IMR-90 (cell line): ENCODE measurements at regions not wholly inside any gene's neighbourhood (a gene's known extent, or its start where the extent isn't known, plus 50 kb on each side); places are given as distances from the start of the nearest gene placed in this dataset.

ENCODE experiments used
- ATAC-seq: fragments of 200-7000 bp; cut with Tn5 transposase; 2 replicates; pipeline ENCODE4 v1.9.1; 2020; ENCODE audit warnings: low read depth, mild to moderate bottlenecking, moderate library complexity
- BruUV-seq: library from RNA; stranded (reverse); fragments of 400-500 nt; replicated peaks from 2 replicates; lab custom pipeline; 2021; lab: Mats Ljungman, UMichigan
- CTCF ChIA-PET: fragments of 300-600 bp; formaldehyde crosslinking; extraction: SDS; loops from one replicate; lab custom pipeline; 2021; ENCODE audit warnings: antibody characterized with exemption; lab: Yijun Ruan, JAX
- POLR2A ChIA-PET: fragments of 300-600 bp; sonication (Branson Sonifier 250); formaldehyde crosslinking; loops from one replicate; lab custom pipeline; 2022; ENCODE audit warnings: antibody characterized with exemption; ENCODE audit not compliant: unreplicated experiment; lab: Charles Lee
- DNase-seq: peaks from one replicate; pipeline ENCODE4 v3.0.0; 2013
- H2AFZ ChIP-seq: replicated peaks from 2 replicates; pipeline ENCODE3; 2013; ENCODE audit warnings: low read length, mild to moderate bottlenecking; ENCODE audit not compliant: poor library complexity
- H2AK5ac ChIP-seq: 2 replicates; pipeline ENCODE4 v1.6.1; 2013; ENCODE audit warnings: low read depth, low read length, inconsistent platforms
- H2AK9ac ChIP-seq: replicated peaks from 2 replicates; pipeline ENCODE3; 2013; ENCODE audit warnings: mild to moderate bottlenecking, low read depth, low read length, moderate library complexity; ENCODE audit not compliant: poor library complexity
- H2BK120ac ChIP-seq: 2 replicates; pipeline ENCODE4 v1.6.1; 2013; ENCODE audit warnings: low read depth, low read length, inconsistent platforms
- H2BK15ac ChIP-seq: 3 replicates; pipeline ENCODE4 v1.6.1; 2013; ENCODE audit warnings: low read depth, low read length, inconsistent platforms
- H2BK20ac ChIP-seq: 2 replicates; pipeline ENCODE4 v1.6.1; 2013; ENCODE audit warnings: low read depth, mild to moderate bottlenecking, inconsistent platforms, low read length, moderate library complexity
- H2BK5ac ChIP-seq: 2 replicates; pipeline ENCODE4 v1.6.1; 2013; ENCODE audit warnings: mild to moderate bottlenecking, low read depth, low read length, inconsistent platforms; ENCODE audit not compliant: poor library complexity, severe bottlenecking
- H3K14ac ChIP-seq: replicated peaks from 2 replicates; pipeline ENCODE4 v1.6.1; 2013; ENCODE audit warnings: low read depth, low read length, inconsistent platforms
- H3K18ac ChIP-seq: 2 replicates; pipeline ENCODE4 v1.6.1; 2013; ENCODE audit warnings: low read depth, low read length, control low read depth
- H3K23ac ChIP-seq: 2 replicates; pipeline ENCODE4 v1.6.1; 2013; ENCODE audit warnings: low read depth, low read length, inconsistent platforms
- H3K27ac ChIP-seq: 2 replicates; pipeline ENCODE4 v1.5.1; 2013; ENCODE audit warnings: mild to moderate bottlenecking, control low read depth, low read length; ENCODE audit not compliant: insufficient read depth
- H3K27me3 ChIP-seq: 2 replicates; pipeline ENCODE4 v1.6.1; 2013; ENCODE audit warnings: low read length; ENCODE audit not compliant: control insufficient read depth, insufficient read depth
- H3K36me3 ChIP-seq: 2 replicates; pipeline ENCODE4 v1.6.1; 2013; ENCODE audit warnings: low read length, mixed read lengths; ENCODE audit not compliant: control insufficient read depth, insufficient read depth
- H3K4ac ChIP-seq: 2 replicates; pipeline ENCODE4 v1.6.1; 2013; ENCODE audit warnings: low read depth, low read length, inconsistent platforms
- H3K4me1 ChIP-seq: 2 replicates; pipeline ENCODE4 v1.6.1; 2013; ENCODE audit warnings: low read length, mixed read lengths; ENCODE audit not compliant: control insufficient read depth, insufficient read depth
- H3K4me2 ChIP-seq: 2 replicates; pipeline ENCODE4 v1.6.1; 2013; ENCODE audit warnings: low read depth, mild to moderate bottlenecking, control low read depth, low read length, moderate library complexity
- H3K4me3 ChIP-seq: 2 replicates; pipeline ENCODE4 v1.5.1; 2013; ENCODE audit warnings: low read depth, mild to moderate bottlenecking, control low read depth, low read length, moderate library complexity; ENCODE audit not compliant: insufficient read depth
- H3K56ac ChIP-seq: 2 replicates; pipeline ENCODE4 v1.6.1; 2013; ENCODE audit warnings: low read length, inconsistent platforms; ENCODE audit not compliant: insufficient read depth; ENCODE audit errors: extremely low read depth
- H3K79me1 ChIP-seq, 2 experiments: 2 replicates each; pipeline ENCODE4 v1.6.1; 2013; ENCODE audit warnings: low read length in 2 of 2, inconsistent platforms in 1 of 2, low read depth in 1 of 2
- H3K9ac ChIP-seq: 2 replicates; pipeline ENCODE4 v1.6.1; 2013; ENCODE audit warnings: low read depth, low read length, control low read depth
- H3K9me1 ChIP-seq: 2 replicates; pipeline ENCODE4 v1.6.1; 2013; ENCODE audit warnings: low read length, inconsistent platforms; ENCODE audit not compliant: insufficient read depth
- H3K9me3 ChIP-seq: 2 replicates; pipeline ENCODE4 v1.6.1; 2013; ENCODE audit warnings: low read length; ENCODE audit not compliant: control insufficient read depth, insufficient read depth
- H4K20me1 ChIP-seq: 2 replicates; pipeline ENCODE4 v1.6.1; 2013; ENCODE audit warnings: low read length, inconsistent platforms; ENCODE audit not compliant: insufficient read depth
- H4K5ac ChIP-seq: 2 replicates; pipeline ENCODE4 v1.6.1; 2013; ENCODE audit warnings: mild to moderate bottlenecking, low read depth, low read length, control low read depth
- H4K8ac ChIP-seq, 2 experiments: 2 replicates each; pipeline ENCODE4 v1.6.1; 2013; ENCODE audit warnings: low read depth in 2 of 2, low read length in 2 of 2, control low read depth in 1 of 2, inconsistent platforms in 1 of 2
- H4K91ac ChIP-seq: 2 replicates; pipeline ENCODE4 v1.6.1; 2013; ENCODE audit warnings: low read depth, low read length, inconsistent platforms; ENCODE audit not compliant: insufficient read depth
- CEBPB ChIP-seq: IDR thresholded peaks from 2 replicates; pipeline ENCODE4 v1.6.1; 2012; ENCODE audit warnings: low read depth, low read length, improper control_type of control experiment
- MAFK ChIP-seq: IDR thresholded peaks from 2 replicates; pipeline ENCODE4 v1.6.1; 2012; ENCODE audit warnings: low read depth, low read length, improper control_type of control experiment
- RCOR1 ChIP-seq: IDR thresholded peaks from 2 replicates; pipeline ENCODE4 v1.6.1; 2012; ENCODE audit warnings: mild to moderate bottlenecking, low read length, improper control_type of control experiment; ENCODE audit not compliant: insufficient replicate concordance
- RFX5 ChIP-seq: IDR thresholded peaks from 2 replicates; pipeline ENCODE4 v1.8.0; 2012; ENCODE audit warnings: low read depth, mild to moderate bottlenecking, low read length, moderate library complexity
- SMC3 ChIP-seq: fragments of 150-350 bp; IDR thresholded peaks from 2 replicates; pipeline ENCODE4 v1.6.1; 2016; ENCODE audit warnings: low read depth, mild to moderate bottlenecking, antibody characterized with exemption, low read length, moderate library complexity
- WGBS, 2 experiments: methylation state at CpG; one replicate each; pipeline versions ENCODE4 v1.1.5 to v1.1.7; 2013; ENCODE audit warnings: missing lambda C conversion rate in 2 of 2; ENCODE audit not compliant: insufficient read length in 1 of 2; ENCODE audit errors: extremely low coverage in 2 of 2; 5-methylcytosine and 5-hydroxymethylcytosine counted together
- dilution Hi-C: fragments of 300-500 bp; cut with HindIII; formaldehyde crosslinking; loops from one replicate; pipeline ENCODE4 v1.14.3; 2018; ENCODE audit warnings: low sequenced_read_pairs; ENCODE audit not compliant: unreplicated experiment
- in situ Hi-C: fragments of 300-500 bp; cut with MboI; formaldehyde crosslinking; loops from 3 replicates; pipeline ENCODE4 v1.14.3; 2019; ENCODE audit warnings: low sequenced_read_pairs, inconsistent platforms, mixed read lengths
- intact Hi-C: fragments of 100-400 bp; cut with micrococcal nuclease; formaldehyde crosslinking; loops from 2 replicates; pipeline ENCODE4 v1.10.0; 2022
- TF ChIP-seq, protein P1 (sequence below): fragments of 150-350 bp; IDR thresholded peaks from 2 replicates; pipeline ENCODE4 v1.6.1; 2017; ENCODE audit warnings: mild to moderate bottlenecking, antibody characterized with exemption, low read length, low read depth

DNA sequence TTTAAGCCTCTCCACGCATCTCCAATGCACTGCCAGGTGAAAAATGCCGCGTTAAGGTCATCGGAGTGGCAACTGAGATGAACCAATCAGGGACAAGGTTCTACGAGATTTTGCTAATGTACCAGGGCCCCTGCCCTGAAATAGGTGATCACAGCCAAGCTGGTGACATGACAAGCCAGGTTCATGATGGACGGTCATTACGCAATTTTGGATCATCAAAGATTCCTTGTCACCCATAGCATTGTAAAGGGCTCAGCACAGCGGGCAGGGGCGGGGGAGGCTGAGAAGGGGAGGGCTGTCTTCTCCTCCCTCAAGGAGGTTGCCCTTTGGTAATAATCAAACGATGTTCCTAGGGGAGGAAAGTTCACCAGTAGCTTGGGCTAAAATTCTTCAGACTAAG lies 475.5 kb downstream of the NPHP4 start:
- CTCF ChIA-PET, result no interaction called here
- Histone ChIP-seq H2BK20ac (no peak overlapping the region), H4K8ac (no peak overlapping the region), H3K4ac (no peak overlapping the region), H3K4me1 (no peaks in the 10 kb centered on the region), H3K23ac (no peak overlapping the region), H2AFZ (no peak overlapping the region), H2BK120ac (no peak overlapping the region), H4K5ac (no peak overlapping the region), H3K14ac (no peak overlapping the region), H3K9me1 (no peaks in the 10 kb centered on the region), H4K20me1 (no peaks in the 10 kb centered on the region), H3K27me3 (no peaks in the 10 kb centered on the region), H3K4me2 (no peak overlapping the region), H3K56ac (no peak overlapping the region), H3K4me3 (no peak overlapping the region), H3K9me3 (no peaks in the 10 kb centered on the region), H4K91ac (no peak overlapping the region), H2AK5ac (no peak overlapping the region), H2BK5ac (no peak overlapping the region), H2AK9ac (no peak overlapping the region), H3K9ac (no peak overlapping the region), H3K36me3 (no peaks in the 10 kb centered on the region), H3K79me1 (no peaks in the 10 kb centered on the region), H2BK15ac (no peak overlapping the region), H3K18ac (no peak overlapping the region), H3K27ac (no peak overlapping the region)
- dilution Hi-C loops, result no loop called here
- no TSS peak for BruUV-seq
- no CpG with 5 or more reads among the region's 10 CpGs for WGBS, 2 experiments
- POLR2A ChIA-PET, result no interaction called here
- TF ChIP-seq SMC3, result no peak
- no peak for TF ChIP-seq RCOR1
- no peak for TF ChIP-seq RFX5
- TF ChIP-seq MAFK, result no peak
- TF ChIP-seq, protein P1, sequence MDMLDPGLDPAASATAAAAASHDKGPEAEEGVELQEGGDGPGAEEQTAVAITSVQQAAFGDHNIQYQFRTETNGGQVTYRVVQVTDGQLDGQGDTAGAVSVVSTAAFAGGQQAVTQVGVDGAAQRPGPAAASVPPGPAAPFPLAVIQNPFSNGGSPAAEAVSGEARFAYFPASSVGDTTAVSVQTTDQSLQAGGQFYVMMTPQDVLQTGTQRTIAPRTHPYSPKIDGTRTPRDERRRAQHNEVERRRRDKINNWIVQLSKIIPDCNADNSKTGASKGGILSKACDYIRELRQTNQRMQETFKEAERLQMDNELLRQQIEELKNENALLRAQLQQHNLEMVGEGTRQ, result no peak
- TF ChIP-seq CEBPB, result peak; percentile 67
- DNase-seq (no peak), ATAC-seq (no peak)
- in situ Hi-C loops, result loop anchor here (25.0 kb wide), 1 partner anchor 821 kb away; no protein-coding TSS in a partner anchor
- intact Hi-C loops, result no loop called here
